ENCODE measurements at regions not wholly inside any gene's neighbourhood (a gene's known extent, or its start where the extent isn't known, plus 50 kb on each side); places are given as distances from the start of the nearest gene placed in this dataset.

DNA sequence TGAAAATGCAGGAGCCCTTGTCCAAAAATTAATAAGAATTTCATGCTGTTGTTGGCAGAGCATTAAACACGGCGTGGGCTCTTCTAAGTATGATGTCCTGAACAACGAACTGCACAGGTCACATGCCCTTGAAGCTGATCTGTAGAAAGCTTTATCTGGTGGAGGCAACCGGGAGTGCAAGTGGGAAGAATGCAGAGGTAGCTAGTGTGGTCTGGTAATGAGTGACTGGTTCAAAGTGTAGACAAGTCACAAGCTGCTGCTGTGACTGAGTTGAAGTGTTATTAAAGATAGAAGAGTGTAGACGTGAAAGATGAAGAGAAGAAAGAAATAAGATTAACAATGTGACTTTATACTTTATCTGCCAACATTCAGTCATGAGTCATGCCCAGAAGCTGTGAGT lies 361.9 kb downstream of the TTLL7 start:
- TF ChIP-seq CTCF (IDR thresholded peaks at IDR 0.05): no peak
- TF ChIP-seq POLR2A (IDR thresholded peaks at IDR 0.05): no peak
- TF ChIP-seq EP300 (IDR thresholded peaks at IDR 0.05): no peak

Data from suprapubic skin (tissue), 3 donors.